ENCODE measurements at regions not wholly inside any gene's neighbourhood (a gene's known extent, or its start where the extent isn't known, plus 50 kb on each side); places are given as distances from the start of the nearest gene placed in this dataset.

DNA sequence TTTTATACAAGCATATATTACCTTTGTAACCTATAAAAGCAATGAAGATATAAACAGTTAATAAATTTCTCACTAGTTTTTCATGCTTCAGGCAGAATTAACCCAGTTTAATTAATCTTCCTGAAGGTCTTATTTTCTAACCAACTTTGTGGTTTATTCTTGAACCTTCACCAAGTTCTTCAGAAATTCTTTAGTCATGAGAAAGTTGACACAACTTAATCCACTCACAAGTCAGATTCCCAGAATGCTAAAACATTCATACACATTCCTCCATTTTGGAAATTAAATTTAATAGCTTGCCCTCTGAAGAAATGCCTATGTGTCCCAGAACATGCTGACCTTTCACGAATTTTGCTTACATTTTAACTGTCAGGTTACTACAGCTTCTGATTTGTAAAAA is 105.4 kb upstream of the PAM start:
- Histone ChIP-seq H3K36me3 (ENCODE audit: insufficient read depth, low read length) (no peaks in the 10 kb centered on the region), H4K20me1 (ENCODE audit: insufficient read depth) (no peaks in the 10 kb centered on the region), H3K9me3 (ENCODE audit: low read length) (no peaks in the 10 kb centered on the region), H3K27ac (ENCODE audit: low read length) (no peak overlapping the region), H3K79me2 (replicated peaks; ENCODE audit: insufficient read depth, low read length) (no peaks in the 10 kb centered on the region), H3K9me2 (ENCODE audit: insufficient read depth, low read length) (no peaks in the 10 kb centered on the region), H3K27me3 (ENCODE audit: insufficient read depth, low read depth, low read length) (no peaks in the 10 kb centered on the region), H3K9ac (ENCODE audit: low read length) (no peak overlapping the region), H3K4me3 (ENCODE audit: low read length) (no peak overlapping the region), H2AFZ (ENCODE audit: low read depth, low read length) (no peak overlapping the region), H3K4me2 (ENCODE audit: low read length) (no peak overlapping the region), H3F3A (ENCODE audit: insufficient read depth, low read length, poor library complexity, severe bottlenecking) (no peaks in the 10 kb centered on the region)
- TF ChIP-seq, protein P1, sequence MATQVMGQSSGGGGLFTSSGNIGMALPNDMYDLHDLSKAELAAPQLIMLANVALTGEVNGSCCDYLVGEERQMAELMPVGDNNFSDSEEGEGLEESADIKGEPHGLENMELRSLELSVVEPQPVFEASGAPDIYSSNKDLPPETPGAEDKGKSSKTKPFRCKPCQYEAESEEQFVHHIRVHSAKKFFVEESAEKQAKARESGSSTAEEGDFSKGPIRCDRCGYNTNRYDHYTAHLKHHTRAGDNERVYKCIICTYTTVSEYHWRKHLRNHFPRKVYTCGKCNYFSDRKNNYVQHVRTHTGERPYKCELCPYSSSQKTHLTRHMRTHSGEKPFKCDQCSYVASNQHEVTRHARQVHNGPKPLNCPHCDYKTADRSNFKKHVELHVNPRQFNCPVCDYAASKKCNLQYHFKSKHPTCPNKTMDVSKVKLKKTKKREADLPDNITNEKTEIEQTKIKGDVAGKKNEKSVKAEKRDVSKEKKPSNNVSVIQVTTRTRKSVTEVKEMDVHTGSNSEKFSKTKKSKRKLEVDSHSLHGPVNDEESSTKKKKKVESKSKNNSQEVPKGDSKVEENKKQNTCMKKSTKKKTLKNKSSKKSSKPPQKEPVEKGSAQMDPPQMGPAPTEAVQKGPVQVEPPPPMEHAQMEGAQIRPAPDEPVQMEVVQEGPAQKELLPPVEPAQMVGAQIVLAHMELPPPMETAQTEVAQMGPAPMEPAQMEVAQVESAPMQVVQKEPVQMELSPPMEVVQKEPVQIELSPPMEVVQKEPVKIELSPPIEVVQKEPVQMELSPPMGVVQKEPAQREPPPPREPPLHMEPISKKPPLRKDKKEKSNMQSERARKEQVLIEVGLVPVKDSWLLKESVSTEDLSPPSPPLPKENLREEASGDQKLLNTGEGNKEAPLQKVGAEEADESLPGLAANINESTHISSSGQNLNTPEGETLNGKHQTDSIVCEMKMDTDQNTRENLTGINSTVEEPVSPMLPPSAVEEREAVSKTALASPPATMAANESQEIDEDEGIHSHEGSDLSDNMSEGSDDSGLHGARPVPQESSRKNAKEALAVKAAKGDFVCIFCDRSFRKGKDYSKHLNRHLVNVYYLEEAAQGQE (IDR thresholded peaks at IDR 0.05; ENCODE audit: borderline replicate concordance): no peak
- TF ChIP-seq EZH2 (IDR thresholded peaks at IDR 0.05; ENCODE audit: borderline replicate concordance, insufficient read depth, low read length, poor library complexity, severe bottlenecking) (no peak), SMC3 (conservative IDR thresholded peaks at IDR 0.05; ENCODE audit: poor library complexity) (no peak), POLR2AphosphoS5 (IDR thresholded peaks at IDR 0.05) (no peak), RAD21 (conservative IDR thresholded peaks at IDR 0.05) (no peak), TAF1 (IDR thresholded peaks at IDR 0.05; ENCODE audit: low read depth) (no peak), MXI1 (conservative IDR thresholded peaks at IDR 0.05; ENCODE audit: poor library complexity, severe bottlenecking) (no peak), EP300 (conservative IDR thresholded peaks at IDR 0.05; ENCODE audit: poor library complexity, severe bottlenecking) (no peak)
- TF ChIP-seq, protein P2, sequence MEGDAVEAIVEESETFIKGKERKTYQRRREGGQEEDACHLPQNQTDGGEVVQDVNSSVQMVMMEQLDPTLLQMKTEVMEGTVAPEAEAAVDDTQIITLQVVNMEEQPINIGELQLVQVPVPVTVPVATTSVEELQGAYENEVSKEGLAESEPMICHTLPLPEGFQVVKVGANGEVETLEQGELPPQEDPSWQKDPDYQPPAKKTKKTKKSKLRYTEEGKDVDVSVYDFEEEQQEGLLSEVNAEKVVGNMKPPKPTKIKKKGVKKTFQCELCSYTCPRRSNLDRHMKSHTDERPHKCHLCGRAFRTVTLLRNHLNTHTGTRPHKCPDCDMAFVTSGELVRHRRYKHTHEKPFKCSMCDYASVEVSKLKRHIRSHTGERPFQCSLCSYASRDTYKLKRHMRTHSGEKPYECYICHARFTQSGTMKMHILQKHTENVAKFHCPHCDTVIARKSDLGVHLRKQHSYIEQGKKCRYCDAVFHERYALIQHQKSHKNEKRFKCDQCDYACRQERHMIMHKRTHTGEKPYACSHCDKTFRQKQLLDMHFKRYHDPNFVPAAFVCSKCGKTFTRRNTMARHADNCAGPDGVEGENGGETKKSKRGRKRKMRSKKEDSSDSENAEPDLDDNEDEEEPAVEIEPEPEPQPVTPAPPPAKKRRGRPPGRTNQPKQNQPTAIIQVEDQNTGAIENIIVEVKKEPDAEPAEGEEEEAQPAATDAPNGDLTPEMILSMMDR (IDR thresholded peaks at IDR 0.05; ENCODE audit: poor library complexity, severe bottlenecking): no peak

DNA sequence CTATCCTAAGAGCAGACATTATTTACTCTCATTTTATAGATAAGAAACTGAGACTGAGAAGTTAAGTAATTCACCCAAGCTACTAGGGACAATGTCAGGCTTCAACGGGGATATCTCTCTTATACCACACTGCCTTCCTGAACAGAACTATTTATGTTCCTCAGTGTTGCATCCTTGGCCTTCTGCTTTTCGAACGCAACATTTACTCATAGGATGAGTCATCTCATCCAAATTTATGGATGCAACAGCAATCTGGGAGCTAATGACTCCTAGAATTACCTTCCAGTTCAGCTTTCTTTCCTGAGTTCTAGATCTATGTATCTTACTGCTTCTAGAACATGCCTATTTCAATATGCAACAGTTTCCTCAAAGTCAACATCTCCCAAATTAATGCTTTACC is 103.6 kb upstream of the PAM start:
- H3K27ac ChIP-seq (ENCODE audit: low read length): no peak overlapping the region
- H3K79me2 ChIP-seq (replicated peaks; ENCODE audit: insufficient read depth, low read length): no peaks in the 10 kb centered on the region
- no peaks in the 10 kb centered on the region for H3K36me3 ChIP-seq (ENCODE audit: insufficient read depth, low read length)
- H3K9me2 ChIP-seq (ENCODE audit: insufficient read depth, low read length): no peaks in the 10 kb centered on the region
- no peak for TF ChIP-seq EZH2 (IDR thresholded peaks at IDR 0.05; ENCODE audit: borderline replicate concordance, insufficient read depth, low read length, poor library complexity, severe bottlenecking)
- no peak for TF ChIP-seq MXI1 (conservative IDR thresholded peaks at IDR 0.05; ENCODE audit: poor library complexity, severe bottlenecking)
- H3K4me2 ChIP-seq (ENCODE audit: low read length): no peak overlapping the region
- no peaks in the 10 kb centered on the region for H3K27me3 ChIP-seq (ENCODE audit: insufficient read depth, low read depth, low read length)
- H4K20me1 ChIP-seq (ENCODE audit: insufficient read depth): no peaks in the 10 kb centered on the region
- no peak overlapping the region for H3K4me3 ChIP-seq (ENCODE audit: low read length)
- H3K9ac ChIP-seq (ENCODE audit: low read length): no peak overlapping the region
- H3F3A ChIP-seq (ENCODE audit: insufficient read depth, low read length, poor library complexity, severe bottlenecking): peaks cover 4% of the 10 kb centered on the region
- H3K9me3 ChIP-seq (ENCODE audit: low read length): no peaks in the 10 kb centered on the region
- no peak overlapping the region for H2AFZ ChIP-seq (ENCODE audit: low read depth, low read length)
